ENCODE measurements at regions not wholly inside any gene's neighbourhood (a gene's known extent, or its start where the extent isn't known, plus 50 kb on each side); places are given as distances from the start of the nearest gene placed in this dataset.

DNA sequence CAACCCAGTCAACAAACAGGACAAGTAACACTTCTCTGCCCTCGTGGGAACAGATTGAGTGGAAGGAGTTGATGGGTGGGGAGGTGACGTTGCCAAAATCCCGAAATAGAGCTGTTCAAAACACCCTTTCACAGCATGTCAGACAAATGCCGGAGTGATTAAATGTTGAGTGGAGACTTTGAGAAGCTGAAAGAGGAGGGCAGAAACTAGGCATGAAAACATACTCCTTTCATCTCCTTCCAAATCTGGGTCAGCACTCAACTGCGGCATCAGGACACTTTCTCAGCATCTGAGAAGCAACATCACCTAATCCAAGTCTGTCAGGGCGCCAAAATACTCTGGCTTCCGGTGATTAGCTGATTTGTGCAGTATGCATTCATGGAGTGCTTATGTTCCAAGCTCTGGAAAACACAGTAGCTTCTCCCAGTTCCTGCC lies 51.5 kb upstream of the MRI1 start:
- TF ChIP-seq RAD21 (IDR thresholded peaks at IDR 0.05; ENCODE audit: low read length), result no peak
- TF ChIP-seq, protein P1, sequence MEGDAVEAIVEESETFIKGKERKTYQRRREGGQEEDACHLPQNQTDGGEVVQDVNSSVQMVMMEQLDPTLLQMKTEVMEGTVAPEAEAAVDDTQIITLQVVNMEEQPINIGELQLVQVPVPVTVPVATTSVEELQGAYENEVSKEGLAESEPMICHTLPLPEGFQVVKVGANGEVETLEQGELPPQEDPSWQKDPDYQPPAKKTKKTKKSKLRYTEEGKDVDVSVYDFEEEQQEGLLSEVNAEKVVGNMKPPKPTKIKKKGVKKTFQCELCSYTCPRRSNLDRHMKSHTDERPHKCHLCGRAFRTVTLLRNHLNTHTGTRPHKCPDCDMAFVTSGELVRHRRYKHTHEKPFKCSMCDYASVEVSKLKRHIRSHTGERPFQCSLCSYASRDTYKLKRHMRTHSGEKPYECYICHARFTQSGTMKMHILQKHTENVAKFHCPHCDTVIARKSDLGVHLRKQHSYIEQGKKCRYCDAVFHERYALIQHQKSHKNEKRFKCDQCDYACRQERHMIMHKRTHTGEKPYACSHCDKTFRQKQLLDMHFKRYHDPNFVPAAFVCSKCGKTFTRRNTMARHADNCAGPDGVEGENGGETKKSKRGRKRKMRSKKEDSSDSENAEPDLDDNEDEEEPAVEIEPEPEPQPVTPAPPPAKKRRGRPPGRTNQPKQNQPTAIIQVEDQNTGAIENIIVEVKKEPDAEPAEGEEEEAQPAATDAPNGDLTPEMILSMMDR (IDR thresholded peaks at IDR 0.05), result no peak

All from SK-N-SH (cell line).